Loucy (cell line): ENCODE measurements at regions not wholly inside any gene's neighbourhood (a gene's known extent, or its start where the extent isn't known, plus 50 kb on each side); places are given as distances from the start of the nearest gene placed in this dataset.

Source experiments
- CTCF ChIP-seq: fragments of 200-600 bp; sonication (generic); conservative IDR thresholded peaks from 2 replicates; pipeline ENCODE4 v1.5.1; 2014; ENCODE audit warnings: mild to moderate bottlenecking, antibody characterized with exemption, low read length
- EZH2phosphoT487 ChIP-seq: fragments of 200-600 bp; IDR thresholded peaks from 2 replicates; pipeline ENCODE4 v1.6.1; 2018; ENCODE audit warnings: antibody characterized with exemption, mild to moderate bottlenecking, moderate library complexity, borderline replicate concordance

GRCh38 chr6:103113416-103113815, 1719.9 kb downstream of the GRIK2 start:
- TF ChIP-seq CTCF: no peak
- no peak for TF ChIP-seq EZH2phosphoT487
